Tibial nerve (tissue), 3 donors: ENCODE measurements at regions not wholly inside any gene's neighbourhood (a gene's known extent, or its start where the extent isn't known, plus 50 kb on each side); places are given as distances from the start of the nearest gene placed in this dataset.

Experiments
- CTCF ChIP-seq, 5 experiments: fragments of 200-600 bp in 3 of 5; fragments of 450-650 bp in 2 of 5; sonication (generic) in 3 of 5; IDR thresholded peaks; one replicate each; pipeline ENCODE4 v1.5.1; 2016 to 2019; ENCODE audit warnings: antibody characterized with exemption in 5 of 5, mild to moderate bottlenecking in 3 of 5, moderate library complexity in 2 of 5
- POLR2A ChIP-seq, 2 donors: fragments of 450-650 bp; IDR thresholded peaks; one replicate each; pipeline ENCODE4 v1.6.1; 2017; ENCODE audit warnings: antibody characterized with exemption in 2 of 2, mild to moderate bottlenecking in 2 of 2, moderate library complexity in 2 of 2

DNA sequence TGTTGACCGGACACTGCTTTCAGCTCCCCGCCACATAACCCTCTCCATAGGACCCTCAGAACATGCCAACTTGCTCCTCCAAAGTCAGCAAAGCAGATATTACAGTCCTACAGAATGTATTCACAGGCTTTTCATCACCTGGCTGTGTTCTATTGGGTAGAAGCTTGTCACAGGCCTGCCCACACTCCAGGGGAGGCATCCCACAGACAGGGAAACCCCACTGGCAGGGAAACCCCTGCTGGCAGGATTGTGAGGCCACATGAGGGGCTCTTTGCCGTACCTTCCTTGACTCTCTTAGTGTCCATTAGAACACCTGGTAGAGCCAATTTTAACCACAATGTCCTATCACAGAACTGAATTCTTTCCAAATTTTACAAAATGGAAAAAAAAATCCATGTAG lies 344.2 kb upstream of the MGMT start:
- TF ChIP-seq CTCF (IDR thresholded peaks at IDR 0.05) = no peak
- no peak for TF ChIP-seq POLR2A (IDR thresholded peaks at IDR 0.05)
